Right forelimb (tissue), 1 donor: ENCODE measurements at regions not wholly inside any gene's neighbourhood (a gene's known extent, or its start where the extent isn't known, plus 50 kb on each side); places are given as distances from the start of the nearest gene placed in this dataset.

Experiments used
- DNase-seq: peaks from one replicate; pipeline ENCODE4 v3.0.0-alpha.2; 2018

DNA sequence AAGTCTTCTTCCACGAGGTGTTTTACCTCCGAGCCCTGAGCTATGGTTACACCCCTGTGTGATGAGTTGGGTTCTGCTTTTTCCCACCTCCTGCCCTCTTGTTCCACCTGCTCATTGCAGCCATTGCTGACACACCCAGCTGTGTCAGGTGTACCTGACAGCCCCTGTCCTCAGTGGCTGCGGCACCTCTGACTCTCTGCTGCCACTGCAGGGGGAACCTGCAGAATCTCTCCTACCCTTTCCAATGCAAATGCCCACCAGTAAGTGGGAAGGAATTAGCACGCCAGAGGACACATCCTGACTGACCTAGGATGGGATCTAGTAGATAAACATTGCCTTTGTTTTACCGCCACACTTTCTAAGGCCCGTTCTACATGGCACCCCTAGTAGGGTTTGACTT, 600.9 kb upstream of the MKI67 start:
- no peak for DNase-seq

DNA sequence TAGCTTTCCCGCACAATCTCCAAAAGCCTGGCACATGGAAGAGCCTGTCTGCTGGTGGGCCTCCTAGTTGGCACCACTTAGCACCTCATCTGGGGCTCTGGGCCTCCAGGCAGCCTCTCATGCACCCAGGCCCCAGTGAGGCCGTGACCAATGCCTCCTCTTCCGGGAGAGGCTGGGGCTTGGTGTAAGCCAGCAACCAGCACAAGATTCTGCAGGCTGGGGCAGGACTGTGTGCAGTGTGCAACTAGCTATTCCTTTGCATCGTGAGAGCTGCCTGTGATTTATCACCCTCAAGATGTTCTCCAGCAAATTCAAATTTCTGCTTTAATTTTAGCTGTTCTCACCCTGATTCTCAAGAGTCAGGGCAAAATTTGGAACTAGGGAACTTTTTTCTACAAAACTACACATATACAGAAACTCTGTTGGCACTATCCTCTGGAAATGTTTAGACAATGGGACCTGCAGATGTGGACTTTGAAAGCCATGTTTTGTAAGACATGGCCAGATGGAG, 603.7 kb upstream of the MKI67 start:
- DNase-seq: no peak

DNA sequence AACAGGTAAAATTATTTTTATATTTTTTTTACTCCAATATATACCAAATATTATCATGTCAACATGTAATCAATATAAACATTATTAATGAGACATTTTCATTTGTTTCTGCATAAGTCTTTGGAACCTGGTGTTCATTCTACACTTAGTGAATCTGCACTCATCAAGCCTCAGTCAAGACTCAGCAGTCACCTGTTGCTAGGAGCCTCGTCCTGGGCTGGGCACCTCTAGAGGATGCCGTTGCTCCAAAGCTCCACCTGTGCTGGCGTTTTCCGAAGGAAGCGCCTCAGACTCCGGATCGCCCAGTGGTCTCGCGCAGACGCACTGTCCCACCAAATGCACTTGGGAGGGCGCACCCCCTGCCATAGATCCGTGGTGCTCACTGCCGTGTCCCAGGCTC, 604.7 kb upstream of the MKI67 start:
- DNase-seq: no peak

DNA sequence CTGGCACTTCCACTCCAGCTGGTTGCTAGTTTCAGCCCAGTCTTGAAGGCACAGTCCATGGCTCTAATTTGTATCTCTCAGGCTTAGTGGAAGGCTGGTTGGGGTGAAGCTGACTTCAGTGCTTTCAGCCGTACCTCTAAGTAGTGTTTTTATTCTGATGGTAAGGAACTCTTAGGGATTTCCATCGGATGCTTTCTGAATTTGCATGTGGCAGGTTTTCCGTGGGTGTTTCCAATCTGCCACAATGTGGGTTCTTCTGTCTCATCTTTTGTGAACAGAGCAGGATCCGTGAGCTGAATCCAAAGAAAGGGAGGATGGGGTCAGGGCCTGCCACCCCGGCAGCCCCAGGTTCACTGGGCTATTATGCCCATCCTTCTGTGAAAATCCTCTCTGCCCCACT, 607.9 kb upstream of the MKI67 start:
- no peak for DNase-seq

DNA sequence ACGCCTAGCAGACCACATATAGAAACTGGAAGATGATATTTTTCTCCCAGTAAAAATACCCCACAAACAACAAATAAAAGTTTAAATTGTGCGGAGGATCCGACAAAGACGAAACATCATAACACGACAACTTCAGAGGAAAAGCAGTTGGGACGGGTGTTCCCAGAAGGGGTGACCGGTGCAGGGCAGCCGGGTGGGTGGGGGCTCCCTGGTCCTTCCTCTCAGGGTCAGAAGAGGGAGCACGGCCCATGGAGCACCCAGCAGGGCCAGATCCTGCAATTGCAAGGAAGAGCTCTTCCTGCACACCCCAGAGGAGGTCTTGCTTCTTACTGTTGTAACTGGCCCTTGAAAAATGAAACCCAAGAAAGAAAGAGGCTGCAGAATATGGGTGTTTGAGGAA, 608.5 kb upstream of the MKI67 start:
- no peak for DNase-seq

DNA sequence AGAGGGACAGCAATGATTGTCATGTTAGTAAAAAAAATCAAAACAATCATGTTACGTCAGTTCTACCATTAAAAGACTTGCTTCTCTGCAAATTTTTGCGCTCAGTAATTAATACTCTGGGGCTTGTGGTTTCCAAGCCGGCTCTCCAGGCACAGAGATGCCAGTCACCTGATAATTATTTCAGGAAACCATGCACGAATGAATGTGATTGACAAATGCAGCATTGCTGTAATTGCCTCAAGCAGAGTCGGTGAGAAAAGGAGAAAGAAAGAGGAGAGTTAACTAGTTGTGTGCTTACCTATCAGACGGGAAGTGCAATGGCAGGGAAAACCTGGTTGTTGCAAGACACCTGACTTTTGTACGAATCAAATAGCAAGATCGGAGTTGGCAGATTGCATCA, 609.8 kb upstream of the MKI67 start:
- no peak for DNase-seq

DNA sequence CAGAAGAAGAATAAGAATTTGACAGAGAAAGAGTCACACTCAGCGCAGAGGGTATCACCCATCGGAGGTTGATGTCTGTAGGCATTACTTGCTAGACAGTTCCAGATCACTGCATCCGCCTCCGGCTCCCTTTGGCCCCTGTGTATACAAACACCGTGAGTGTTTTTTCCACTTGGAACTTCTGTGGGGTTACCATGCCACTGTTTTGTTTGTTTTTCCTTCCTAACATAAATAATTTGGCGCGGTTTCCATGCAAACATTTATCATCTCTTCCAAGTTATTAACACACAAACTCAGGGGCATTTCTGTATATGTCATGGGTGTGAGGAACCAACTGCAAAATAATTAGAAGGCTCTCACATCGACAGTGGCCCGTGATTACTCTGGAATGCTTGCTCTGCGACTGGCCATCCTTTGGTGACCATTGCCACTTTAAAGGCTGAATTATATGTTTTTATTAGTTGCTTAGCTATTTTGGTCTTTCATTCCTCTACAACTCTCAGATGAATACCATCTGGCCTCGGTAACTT, 612.2 kb upstream of the MKI67 start:
- DNase-seq: no peak

DNA sequence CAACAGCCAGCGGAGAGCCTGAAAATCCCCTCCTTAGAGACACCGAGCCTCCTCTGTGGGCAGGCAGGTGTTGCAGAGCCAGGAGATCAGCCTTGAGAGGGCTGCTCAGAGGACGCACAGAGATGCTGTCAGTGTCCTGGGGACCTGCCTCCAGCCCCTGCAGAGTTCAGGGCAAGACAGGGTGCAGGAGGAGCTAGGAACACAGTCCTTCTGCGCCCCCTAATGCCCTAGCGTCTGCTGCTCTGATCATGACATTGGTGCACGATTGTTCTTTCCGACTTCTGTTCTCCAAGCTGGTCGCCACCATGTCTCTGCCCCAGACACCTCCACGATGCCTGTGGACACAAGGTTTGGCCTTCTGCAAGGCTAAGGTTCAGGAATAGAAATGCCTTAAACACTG, 613.7 kb upstream of the MKI67 start:
- no peak for DNase-seq

DNA sequence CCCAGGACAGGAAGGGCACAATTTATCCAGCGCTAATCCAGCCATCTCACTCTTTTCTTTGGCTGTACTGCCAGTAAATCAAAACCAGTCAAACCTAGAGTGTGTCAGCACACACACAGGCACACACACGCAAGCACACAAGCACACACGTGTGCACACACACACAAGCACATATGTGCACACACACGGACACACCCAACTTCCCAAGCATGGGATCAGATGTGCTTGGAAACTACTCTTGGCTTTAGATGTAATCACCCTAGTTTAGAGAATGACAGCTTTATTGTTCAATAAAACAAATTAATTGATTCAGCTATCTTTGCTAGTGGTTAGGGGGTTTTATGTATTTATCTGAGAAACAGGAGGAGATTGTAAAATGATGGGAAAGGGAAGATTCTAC, 615.0 kb upstream of the MKI67 start:
- DNase-seq: no peak

DNA sequence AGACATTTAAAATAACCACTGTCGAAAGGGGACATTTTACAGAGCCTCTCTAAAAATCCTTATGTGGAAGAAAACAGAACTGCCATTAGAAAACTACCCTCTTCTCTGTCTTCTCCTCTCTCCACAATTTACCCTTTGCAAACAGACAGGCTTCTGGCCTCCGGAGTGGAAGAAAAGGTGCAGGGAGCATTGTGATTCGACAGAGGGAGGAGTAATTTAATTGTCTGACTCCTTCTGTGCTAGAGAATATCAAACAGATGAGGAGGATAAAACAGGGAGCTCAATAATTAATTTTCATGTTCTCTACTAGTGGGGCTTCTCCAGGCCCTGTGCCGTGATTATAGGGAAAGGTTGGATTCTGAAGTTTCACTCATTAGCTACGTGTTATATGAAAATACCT, 615.5 kb upstream of the MKI67 start:
- DNase-seq: no peak

DNA sequence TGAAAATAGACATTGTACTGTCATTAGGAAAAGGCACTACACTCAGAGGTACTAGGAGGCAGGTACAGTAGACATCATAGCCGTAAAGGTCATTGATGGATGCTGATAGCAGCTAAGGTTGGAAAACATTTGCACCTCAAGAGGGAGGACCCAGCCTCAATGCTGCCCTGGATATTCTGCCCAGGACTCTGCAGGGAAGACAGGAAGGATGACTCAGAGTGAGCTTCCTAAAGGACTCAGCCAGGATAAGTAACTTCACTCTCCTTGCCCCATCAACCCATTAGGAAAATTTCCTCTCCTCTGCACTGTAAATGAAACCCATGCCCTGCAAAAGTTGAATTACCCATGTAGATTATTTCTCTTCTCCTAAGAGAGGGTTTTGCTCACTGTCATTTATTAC, 617.9 kb upstream of the MKI67 start:
- DNase-seq: no peak

DNA sequence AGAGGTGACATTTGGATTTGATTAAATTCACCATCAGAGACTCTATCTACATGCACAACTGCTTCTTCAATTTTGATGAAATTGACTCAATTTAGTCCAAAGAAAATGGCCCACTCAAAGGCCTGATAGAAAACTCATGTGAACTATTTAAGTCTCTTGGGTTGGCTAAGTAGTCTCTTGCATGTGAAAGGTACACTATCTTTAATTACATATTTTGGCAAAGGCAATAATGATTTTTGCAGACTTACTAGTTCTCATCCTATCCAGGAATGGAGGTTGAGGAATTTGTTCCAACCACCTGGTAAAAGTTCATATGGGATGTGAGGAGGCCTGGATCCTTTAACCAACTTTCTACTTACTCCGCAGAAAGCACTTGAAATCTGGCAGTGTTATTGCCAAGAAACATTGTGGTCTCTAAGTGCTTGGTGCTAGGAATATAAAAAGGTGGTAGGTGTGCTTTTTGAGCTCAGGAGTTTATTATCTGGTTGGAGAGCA, 618.6 kb upstream of the MKI67 start:
- no peak for DNase-seq

DNA sequence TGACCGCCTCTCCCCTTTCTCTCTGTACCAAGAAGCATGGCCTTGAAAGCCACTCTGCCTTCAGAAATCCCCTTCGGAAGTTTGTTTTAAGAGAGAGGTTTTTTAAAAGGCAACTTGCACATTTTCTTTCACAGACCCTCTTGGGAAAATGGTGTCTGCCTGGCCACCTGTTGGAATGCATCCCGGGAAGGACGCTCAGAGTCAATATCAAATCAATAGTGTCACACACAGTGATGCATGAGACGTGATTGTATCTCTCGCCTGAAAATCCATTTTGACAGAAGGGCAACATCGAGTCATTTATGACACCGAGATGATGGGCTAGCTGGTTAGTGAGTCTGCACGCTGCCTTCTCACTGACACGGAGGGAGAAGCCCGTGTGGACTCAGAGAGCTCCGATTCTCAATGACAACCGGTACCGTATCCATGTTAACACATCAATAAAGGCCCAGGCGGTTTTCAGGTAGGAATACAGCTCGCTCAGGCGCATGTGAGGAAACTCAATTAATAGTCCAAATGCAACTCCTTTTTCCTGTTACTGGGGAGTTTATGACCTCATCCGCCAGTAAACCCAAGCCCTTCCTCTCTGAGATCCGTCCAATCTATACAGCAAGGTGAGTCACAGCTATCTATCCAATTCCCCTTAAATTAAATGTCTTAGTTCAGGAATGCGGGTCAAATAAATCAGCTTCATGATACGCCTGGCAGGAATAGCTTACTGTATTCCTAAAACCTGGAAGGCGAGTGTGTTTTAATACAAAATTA, 621.5 kb upstream of the MKI67 start:
- DNase-seq: no peak

DNA sequence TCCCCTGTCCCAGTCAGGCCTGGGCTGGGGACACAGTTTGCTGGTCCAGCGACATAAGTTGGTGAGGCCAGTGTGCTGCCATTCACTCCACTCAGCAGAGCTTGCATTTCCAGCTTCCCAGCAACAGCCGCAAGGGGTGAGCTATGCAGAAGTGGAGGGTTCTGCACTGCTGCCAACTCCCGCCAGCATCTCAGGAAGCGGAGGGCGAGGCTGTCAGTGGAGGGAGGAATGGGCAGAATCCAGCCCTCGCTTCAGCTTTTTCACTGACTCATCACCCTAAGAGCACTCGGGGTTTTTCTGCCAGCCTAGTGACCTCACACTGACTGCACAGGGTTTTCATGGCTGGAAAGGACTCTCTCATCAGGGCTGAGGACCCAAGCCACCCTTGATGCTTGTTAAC, 625.1 kb upstream of the MKI67 start:
- DNase-seq: no peak

DNA sequence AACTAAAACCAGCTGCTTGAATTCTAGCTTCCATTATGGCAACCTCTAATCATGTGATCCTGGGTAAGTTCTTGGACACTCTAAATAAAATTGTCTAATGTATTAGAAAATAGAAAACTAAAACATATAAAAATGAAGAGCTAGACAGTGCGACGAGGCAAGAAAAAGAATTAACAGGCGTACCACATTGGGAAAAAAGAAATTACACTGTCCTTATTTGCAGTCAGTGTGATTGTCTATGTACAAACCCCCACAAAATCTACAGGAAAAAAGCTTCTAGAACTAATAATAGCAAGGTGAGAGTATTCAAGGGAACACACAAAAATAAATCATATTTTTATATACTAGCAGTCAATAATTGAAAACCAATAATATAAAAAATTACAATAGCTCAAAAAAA, 625.6 kb upstream of the MKI67 start:
- DNase-seq: no peak

DNA sequence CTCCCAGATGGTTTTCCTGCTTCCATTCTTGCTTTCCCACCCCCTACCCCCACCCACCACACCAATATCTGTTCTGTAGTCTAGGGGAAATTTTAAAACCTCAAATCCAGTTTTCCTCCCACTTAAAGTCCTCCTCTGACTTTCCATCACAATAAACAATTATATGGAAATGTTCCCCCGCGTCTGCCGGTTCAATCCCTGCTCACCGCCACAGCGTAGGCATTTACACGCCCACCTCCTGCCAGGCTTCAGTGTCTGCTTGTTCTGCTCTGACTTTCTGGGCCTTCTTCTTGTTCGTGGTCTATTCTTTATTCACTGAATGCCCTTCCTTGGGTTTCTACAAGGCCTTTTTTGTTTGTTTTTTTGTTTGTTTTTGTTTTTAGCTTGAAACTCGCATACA, 633.0 kb upstream of the MKI67 start:
- no peak for DNase-seq

DNA sequence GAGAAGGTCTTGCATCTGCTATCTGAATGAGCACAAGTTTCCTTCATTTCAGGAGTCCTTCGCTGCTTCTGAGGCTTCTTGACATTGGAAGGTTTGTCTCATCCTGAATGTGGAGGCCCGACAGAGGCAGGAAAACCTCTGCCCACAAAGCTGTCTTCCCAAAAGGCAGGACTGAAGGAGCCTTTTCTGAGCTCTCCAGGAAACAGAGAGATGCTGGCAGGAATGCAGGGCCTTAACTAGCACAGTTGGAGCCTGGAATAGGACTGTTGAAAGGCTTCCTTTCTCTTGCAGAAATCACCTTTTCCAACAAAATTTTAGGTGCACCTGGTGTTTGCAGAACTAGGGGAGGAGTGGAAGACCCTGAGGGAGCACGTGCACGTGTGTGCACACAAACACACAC, 637.4 kb upstream of the MKI67 start:
- DNase-seq: no peak

DNA sequence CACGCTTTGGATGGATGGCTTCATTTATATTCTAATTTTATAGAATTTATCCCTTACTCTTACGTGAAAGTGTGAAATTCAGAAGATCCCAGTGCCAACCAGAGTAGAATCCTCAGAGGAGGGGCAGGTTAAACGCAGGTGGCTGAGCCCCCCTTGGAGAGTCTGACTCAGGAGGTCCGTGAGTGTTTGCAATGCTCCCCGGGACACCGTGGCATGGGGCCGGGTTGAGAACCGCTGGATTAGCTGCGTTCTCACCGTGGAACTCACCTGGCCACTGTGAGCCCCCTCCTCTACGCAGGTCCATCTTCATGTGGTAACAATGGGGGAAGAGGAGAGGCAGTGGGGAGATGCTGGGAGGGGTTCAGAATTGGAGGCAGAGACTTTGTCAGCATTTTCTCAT, 638.0 kb upstream of the MKI67 start:
- DNase-seq: no peak

DNA sequence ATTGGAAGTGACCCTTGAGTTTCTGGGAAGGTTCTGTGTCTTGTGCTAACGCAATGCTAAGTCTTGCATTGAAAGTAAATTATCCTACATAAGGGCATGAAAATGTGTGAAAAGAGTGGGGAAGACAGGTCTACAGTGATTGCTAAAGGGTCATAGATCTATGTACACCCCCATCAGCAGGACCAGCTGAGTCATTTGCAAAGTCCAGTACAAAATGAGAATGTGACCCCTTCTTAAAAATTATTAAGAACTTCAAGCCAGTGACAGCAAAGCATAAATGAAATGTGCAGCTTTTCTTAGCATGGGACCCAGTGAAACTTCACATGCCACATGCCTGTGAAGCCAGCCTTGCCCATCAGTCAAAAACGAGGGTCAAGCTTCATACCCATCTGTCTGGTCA, 640.7 kb upstream of the MKI67 start:
- no peak for DNase-seq

DNA sequence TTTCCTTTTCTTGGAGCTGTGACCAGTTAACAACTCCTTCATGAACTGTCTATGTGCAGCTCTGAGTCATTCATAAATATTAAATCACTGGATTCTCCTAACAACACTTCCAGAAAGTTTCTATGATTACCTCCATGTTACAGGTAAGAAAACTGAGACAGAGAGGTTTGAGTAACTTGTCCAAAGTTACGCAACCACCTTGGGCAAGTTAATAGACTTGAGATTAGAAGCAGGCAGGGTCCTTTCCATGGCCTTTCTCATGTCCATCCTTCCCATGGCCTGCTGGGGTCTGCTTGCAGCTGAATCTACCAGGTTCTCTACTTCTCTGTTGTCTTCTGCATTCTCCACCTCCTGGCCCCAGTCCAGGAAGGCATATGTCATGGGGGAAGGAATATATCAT, 648.8 kb upstream of the MKI67 start:
- no peak for DNase-seq

DNA sequence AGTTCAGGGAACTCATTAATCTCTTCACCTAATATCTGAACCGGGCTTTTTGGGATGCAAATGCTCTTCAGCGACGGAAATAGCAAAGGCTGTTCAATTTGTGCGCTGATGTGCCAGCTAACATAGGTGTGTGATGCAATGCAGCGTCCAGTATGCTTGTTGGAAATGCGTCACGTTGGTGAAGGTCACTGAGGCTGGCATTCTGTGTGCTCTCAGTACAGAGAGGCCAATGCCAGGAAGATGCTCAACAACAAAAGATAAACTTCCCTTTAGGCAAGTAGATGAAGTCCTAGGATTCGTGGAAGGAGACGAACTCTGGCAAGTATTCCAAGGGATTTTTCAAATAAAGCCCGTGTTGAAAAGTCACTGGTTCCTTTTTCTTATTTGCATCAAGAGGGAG, 649.5 kb upstream of the MKI67 start:
- no peak for DNase-seq

DNA sequence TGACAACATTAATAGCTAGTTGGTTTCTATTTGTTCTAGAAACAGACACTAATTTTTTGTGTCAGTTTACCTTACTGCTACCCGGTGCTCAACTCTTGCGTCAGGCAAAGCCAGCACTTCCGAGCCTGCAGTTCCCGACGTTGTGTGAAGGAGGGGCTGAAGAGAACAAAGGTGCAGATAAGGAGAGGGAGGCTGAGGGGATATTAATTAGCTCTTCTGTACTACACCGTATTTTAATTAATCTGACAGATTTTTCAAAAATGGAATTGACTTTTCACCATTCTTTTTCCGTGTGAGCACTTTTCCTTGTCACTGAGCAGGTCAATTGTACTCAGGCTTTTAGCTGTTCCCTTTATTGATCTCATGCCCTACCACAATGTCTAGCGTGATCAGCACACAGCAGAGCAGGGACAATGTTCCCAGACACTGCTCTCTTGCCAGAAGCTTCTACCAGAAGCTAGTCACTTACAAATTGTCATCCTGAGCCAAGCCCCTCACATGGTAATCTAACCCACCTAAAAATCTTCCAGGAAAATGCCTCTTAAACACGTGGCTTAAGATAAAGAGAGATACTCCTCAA, 650.5 kb upstream of the MKI67 start:
- DNase-seq: no peak

DNA sequence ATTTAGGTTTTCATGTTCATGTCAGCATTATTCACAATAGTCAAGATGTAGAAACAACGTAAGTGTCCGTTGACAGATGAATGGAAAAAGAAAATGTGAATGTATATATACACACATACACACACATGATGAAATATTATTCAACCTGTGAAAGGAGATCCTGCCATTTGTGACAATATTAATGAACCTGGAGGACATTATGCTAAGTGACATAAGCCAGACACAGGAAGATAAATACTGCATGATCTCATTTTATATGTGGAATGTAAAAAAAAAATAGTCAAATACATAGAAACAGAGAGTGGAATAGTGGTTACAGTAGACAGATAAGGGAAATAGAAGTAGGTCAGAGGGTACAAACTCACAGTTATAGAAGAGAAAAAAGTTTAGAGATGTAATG, 651.1 kb upstream of the MKI67 start:
- DNase-seq: no peak

DNA sequence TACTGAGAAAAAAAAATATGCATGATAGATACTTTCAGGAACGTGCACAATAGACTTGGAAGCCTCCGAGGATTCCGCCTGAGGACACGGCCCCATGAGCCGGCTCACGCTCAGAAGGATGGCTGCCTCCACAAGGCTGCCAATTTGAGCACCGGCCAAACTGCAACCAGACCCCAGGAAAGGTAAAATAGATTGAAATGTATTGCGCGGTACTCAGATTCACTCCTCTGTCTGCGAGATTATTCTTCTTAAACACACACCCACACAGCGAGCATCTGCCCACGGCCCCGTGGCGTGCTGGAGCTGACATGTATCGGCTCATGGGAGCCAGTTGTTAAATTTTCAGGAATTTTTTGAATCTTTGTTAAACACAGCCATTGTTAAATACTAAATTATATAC, 653.2 kb upstream of the MKI67 start:
- DNase-seq: no peak
